Heart right ventricle (tissue), 16 donors: ENCODE measurements at regions not wholly inside any gene's neighbourhood (a gene's known extent, or its start where the extent isn't known, plus 50 kb on each side); places are given as distances from the start of the nearest gene placed in this dataset.

Source experiments
- ATAC-seq, 8 donors: fragments of 200-7000 bp; cut with Tn5 transposase; one replicate each; pipeline ENCODE4 v1.9.1; 2020; ENCODE audit warnings: mild to moderate bottlenecking in 8 of 8, moderate library complexity in 8 of 8, moderate number of reproducible peaks in 1 of 8
- DNase-seq, 2 donors: peaks; one replicate each; pipeline ENCODE4 v3.0.0-alpha.2; 2020
- H3K27ac ChIP-seq, 10 donors: fragments of 200-600 bp; sonication (generic) in 2 of 10; one replicate each; pipeline versions ENCODE4 v1.5.0 to v1.8.0; 2020 to 2022; ENCODE audit warnings: mild to moderate bottlenecking in 3 of 10
- H3K27me3 ChIP-seq, 7 donors: fragments of 200-600 bp; one replicate each; pipeline ENCODE4 v1.8.0; 2021 to 2022; ENCODE audit warnings: mild to moderate bottlenecking in 2 of 7
- H3K36me3 ChIP-seq, 9 donors: fragments of 200-600 bp; sonication (generic) in 1 of 9; one replicate each; pipeline versions ENCODE4 v1.5.0 to v1.8.0; 2020 to 2022; ENCODE audit warnings: mild to moderate bottlenecking in 2 of 9
- H3K4me1 ChIP-seq, 9 donors: fragments of 200-600 bp; sonication (generic) in 1 of 9; one replicate each; pipeline versions ENCODE4 v1.5.0 to v1.8.0; 2020 to 2022; ENCODE audit warnings: mild to moderate bottlenecking in 4 of 9
- H3K4me3 ChIP-seq, 10 donors: fragments of 200-600 bp; sonication (generic) in 2 of 10; one replicate each; pipeline versions ENCODE4 v1.5.0 to v1.8.0; 2020 to 2022; ENCODE audit warnings: mild to moderate bottlenecking in 7 of 10, moderate library complexity in 2 of 10
- H3K9me3 ChIP-seq, 11 donors: fragments of 200-600 bp in 10 of 11; sonication (generic) in 2 of 11; one replicate each; pipeline versions ENCODE4 v1.5.0 to v1.8.0; 2013 to 2022; ENCODE audit warnings: mild to moderate bottlenecking in 2 of 11, control low read depth in 1 of 11, moderate library complexity in 1 of 11
- WGBS, 2 donors: extraction: QIAGEN DNeasy Blood & Tissue Kit; methylation state at CpG; one replicate each; pipeline ENCODE4 v1.1.7; 2013; ENCODE audit warnings: inconsistent platforms in 1 of 2; 5-methylcytosine and 5-hydroxymethylcytosine counted together
- intact Hi-C, 10 donors: fragments of 100-400 bp; cut with DNase I; formaldehyde crosslinking; loops; one replicate each; pipeline versions ENCODE4 v1.11.1 to v1.14.2; 2022
- TF ChIP-seq, protein P1 (sequence below), 9 donors: fragments of 200-600 bp; sonication (generic) in 2 of 9; IDR thresholded peaks; one replicate each; pipeline versions ENCODE4 v1.5.0 to v1.8.0; 2021 to 2022; ENCODE audit warnings: antibody characterized with exemption in 9 of 9, mild to moderate bottlenecking in 5 of 9, moderate library complexity in 1 of 9
- donor health status: Arrhythmogenic right ventricular cardiomyopathy.
- donor health status: ischemic (EF 13 %, LVEDD 7.1; RV severe dilation, severe dysfunction).
- donor health status: healthy with polysubstance abuse.
- donor health status: DM: no; HTN: yes; CAD: no.
- donor health status: DM: no; HTN: no; CAD: no.
- donor health status: ischemic (EF 25% LVEDD 6.9; RV normal size, moderate dysfunction).
- donor health status: ischemic (EF 25% LVEDD 5.7; RV mildly dilated, moderate dysfunction).
- donor health status: healthy.
- donor health status: DM: yes; HTN: yes; CAD: no.
- donor health status: Ischemic cardiomyopathy.
- donor health status: ischemic (EF 35%, LVEDD 5.7; RV mildly dilated, moderate dysfunction).
- donor health status: nonischemic (EF 11% LVEDD 7.7; RV severe dilation, severe dysfunction).
- donor health status: DM: yes; HTN: yes; CAD: no.
- donor health status: PGD.
- donor health status: ischemic (EF 29% LVEDD 5.4; RV normal size, mild dysfunction).
- donor health status: nonischemic (EF 23%, LVEDD 6.1; RV moderate dilation, normal function).

DNA sequence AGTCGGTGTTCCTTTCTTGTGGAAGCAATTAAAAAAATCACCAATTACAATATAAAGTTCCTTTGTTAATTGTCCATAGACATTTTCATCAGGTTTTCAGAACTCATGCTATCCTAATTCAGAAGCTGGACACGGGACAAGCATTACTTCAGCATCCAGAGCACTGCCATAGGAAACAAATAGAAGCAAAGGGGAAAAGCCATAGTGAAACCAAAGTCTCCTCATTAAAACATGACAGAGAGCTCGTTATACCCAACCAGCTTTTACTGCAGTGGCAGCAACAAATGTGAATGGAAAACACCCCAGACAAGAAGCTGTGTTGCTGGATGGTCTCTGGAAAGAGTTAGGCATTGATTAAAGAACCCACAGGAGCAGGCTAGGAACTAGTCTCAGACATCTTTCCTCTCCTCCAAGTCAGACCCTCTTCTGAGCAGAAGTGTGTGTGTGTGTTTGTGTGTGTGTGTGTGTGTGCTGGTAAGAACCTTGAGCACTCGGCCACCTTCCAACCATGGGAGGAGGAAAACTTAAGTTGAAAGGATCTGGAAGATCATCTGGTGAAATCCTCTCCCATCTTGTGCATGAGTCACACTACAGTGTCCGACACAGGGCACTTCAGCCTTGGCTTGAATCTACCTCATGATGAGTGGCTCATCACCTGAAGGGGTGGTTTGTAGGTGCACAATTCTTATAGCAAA, 162.6 kb upstream of the ADAMTS16 start:
- no peaks in the 10 kb centered on the region for H3K36me3 ChIP-seq
- H3K27ac ChIP-seq, result no peak overlapping the region
- H3K4me3 ChIP-seq, result no peak overlapping the region
- H3K27me3 ChIP-seq, result no peaks in the 10 kb centered on the region
- TF ChIP-seq, protein P1, sequence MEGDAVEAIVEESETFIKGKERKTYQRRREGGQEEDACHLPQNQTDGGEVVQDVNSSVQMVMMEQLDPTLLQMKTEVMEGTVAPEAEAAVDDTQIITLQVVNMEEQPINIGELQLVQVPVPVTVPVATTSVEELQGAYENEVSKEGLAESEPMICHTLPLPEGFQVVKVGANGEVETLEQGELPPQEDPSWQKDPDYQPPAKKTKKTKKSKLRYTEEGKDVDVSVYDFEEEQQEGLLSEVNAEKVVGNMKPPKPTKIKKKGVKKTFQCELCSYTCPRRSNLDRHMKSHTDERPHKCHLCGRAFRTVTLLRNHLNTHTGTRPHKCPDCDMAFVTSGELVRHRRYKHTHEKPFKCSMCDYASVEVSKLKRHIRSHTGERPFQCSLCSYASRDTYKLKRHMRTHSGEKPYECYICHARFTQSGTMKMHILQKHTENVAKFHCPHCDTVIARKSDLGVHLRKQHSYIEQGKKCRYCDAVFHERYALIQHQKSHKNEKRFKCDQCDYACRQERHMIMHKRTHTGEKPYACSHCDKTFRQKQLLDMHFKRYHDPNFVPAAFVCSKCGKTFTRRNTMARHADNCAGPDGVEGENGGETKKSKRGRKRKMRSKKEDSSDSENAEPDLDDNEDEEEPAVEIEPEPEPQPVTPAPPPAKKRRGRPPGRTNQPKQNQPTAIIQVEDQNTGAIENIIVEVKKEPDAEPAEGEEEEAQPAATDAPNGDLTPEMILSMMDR (IDR thresholded peaks at IDR 0.05), result no peak
- WGBS, 2 donors, result 51 to 55% methylated on average over 5 of the region's 5 CpGs
- intact Hi-C loops, result no loop called here
- DNase-seq, result no peak
- ATAC-seq, result peak in 1 of 8 donors; percentile 63
- H3K4me1 ChIP-seq, result no peaks in the 10 kb centered on the region
- no peaks in the 10 kb centered on the region for H3K9me3 ChIP-seq

DNA sequence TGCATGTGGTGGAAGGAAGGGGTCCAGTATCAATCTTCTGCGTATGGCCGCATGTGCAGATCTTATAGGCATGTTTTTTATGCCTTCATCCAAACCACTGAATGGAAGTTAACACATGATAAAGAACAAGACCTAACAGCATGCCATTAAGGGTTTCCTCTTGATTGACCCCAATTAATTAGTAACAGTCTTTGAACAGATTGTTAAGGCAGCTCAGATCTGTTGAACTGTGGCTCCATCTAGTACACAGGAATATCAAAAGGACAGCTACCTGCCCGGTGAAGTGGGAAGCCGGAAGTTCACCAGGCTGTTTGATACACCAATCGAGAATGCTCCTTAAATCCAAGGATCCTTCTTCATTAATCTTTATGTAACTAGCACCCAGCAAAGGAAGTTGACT, 159.9 kb upstream of the ADAMTS16 start:
- TF ChIP-seq, protein P1 (IDR thresholded peaks at IDR 0.05), result no peak
- no peak for ATAC-seq
- Histone ChIP-seq H3K36me3 (no peaks in the 10 kb centered on the region), H3K27ac (no peak overlapping the region), H3K9me3 (no peaks in the 10 kb centered on the region), H3K4me1 (no peaks in the 10 kb centered on the region), H3K27me3 (no peaks in the 10 kb centered on the region), H3K4me3 (no peak overlapping the region)
- 85 to 89% methylated on average over 5 of the region's 5 CpGs for WGBS, 2 donors
- intact Hi-C loops, result no loop called here
- DNase-seq, result no peak

DNA sequence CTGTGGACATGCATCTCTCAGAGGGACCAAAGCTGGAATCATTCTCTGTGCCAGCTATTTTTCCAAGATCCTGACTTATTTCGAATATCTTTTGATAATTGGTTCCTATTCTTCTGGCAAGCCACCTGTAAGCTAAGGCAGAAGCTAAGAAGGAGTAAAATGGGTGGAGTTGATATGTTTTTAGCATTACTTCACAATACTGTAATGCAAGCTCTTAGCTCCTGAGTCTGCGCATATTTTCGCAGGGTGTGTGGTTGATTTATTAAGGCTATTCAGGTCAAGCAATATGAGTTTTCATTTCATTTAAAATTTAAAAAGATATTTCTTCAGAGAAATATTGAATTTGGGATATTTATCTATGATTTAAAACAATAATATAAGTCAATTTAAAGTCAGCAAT, 158.5 kb upstream of the ADAMTS16 start:
- intact Hi-C loops, result no loop called here

DNA sequence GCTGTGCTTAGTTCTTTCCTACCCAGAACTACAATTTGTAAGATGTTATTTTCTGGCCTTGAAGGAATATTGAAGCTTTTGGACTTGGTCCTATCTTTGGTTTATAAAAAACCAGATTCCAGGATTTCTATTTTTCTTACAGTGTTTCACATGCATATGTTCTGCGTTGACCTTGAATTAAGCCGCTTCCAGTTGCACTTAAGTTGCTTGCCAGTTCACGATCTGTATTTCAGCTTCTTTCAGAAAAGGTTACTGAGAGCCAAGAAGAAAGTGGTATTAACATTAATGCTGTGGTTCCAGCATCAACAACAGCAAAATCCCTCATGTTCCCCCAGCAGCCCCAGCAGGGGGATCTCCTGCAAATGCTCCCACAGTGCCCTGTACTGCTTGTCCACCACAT, 156.4 kb upstream of the ADAMTS16 start:
- Histone ChIP-seq H3K9me3 (no peaks in the 10 kb centered on the region), H3K4me3 (no peak overlapping the region), H3K27ac (no peak overlapping the region), H3K4me1 (no peaks in the 10 kb centered on the region), H3K36me3 (no peaks in the 10 kb centered on the region), H3K27me3 (no peaks in the 10 kb centered on the region)
- TF ChIP-seq, protein P1 (IDR thresholded peaks at IDR 0.05), result no peak
- intact Hi-C loops, result no loop called here
- no peak for DNase-seq
- WGBS, 2 donors, result 73 to 77% methylated on average over 3 of the region's 3 CpGs
- no peak for ATAC-seq

More for the DNA sequence above, 158.5 kb upstream of the ADAMTS16 start:
- DNase-seq (no peak), ATAC-seq (no peak)
- no peaks in the 10 kb centered on the region for H3K36me3 ChIP-seq
- WGBS, 2 donors, result 73 to 74% methylated on average over 3 of the region's 3 CpGs
- H3K4me3 ChIP-seq, result no peak overlapping the region
- H3K4me1 ChIP-seq, result no peaks in the 10 kb centered on the region
- H3K9me3 ChIP-seq, result no peaks in the 10 kb centered on the region
- TF ChIP-seq, protein P1 (IDR thresholded peaks at IDR 0.05), result no peak
- no peaks in the 10 kb centered on the region for H3K27me3 ChIP-seq
- H3K27ac ChIP-seq, result no peak overlapping the region
